Uterus (tissue), 3 donors: ENCODE measurements at regions not wholly inside any gene's neighbourhood (a gene's known extent, or its start where the extent isn't known, plus 50 kb on each side); places are given as distances from the start of the nearest gene placed in this dataset.

Experiments used
- DNase-seq, 2 donors: peaks; one replicate each; pipeline ENCODE4 v3.0.0-alpha.2; 2019 to 2020
- H3K27ac ChIP-seq, 2 donors: fragments of 200-600 bp; sonication (generic); 1 replicate in 1 of 2; 2 replicates in 1 of 2; pipeline ENCODE4 v1.5.1; 2016 to 2018
- H3K27me3 ChIP-seq, 2 donors: fragments of 200-600 bp; sonication (generic); one replicate each; pipeline ENCODE4 v1.5.1; 2018 to 2019; ENCODE audit warnings: control low read depth in 1 of 2
- H3K36me3 ChIP-seq, 2 donors: fragments of 200-600 bp; sonication (generic); one replicate each; pipeline ENCODE4 v1.5.1; 2019; ENCODE audit warnings: control low read depth in 1 of 2
- H3K4me1 ChIP-seq, 2 donors: fragments of 200-600 bp; sonication (generic); one replicate each; pipeline ENCODE4 v1.5.1; 2018 to 2019; ENCODE audit warnings: control low read depth in 1 of 2
- H3K4me3 ChIP-seq, 2 donors: fragments of 200-600 bp; sonication (generic); 1 replicate in 1 of 2; 2 replicates in 1 of 2; pipeline ENCODE4 v1.5.1; 2018 to 2019; ENCODE audit warnings: mild to moderate bottlenecking in 1 of 2
- H3K9me3 ChIP-seq, 2 donors: fragments of 200-600 bp; sonication (generic); one replicate each; pipeline ENCODE4 v1.5.1; 2019; ENCODE audit warnings: control low read depth in 1 of 2
- POLR2A ChIP-seq, 2 donors: fragments of 450-650 bp; IDR thresholded peaks; one replicate each; pipeline ENCODE4 v1.6.1; 2016; ENCODE audit warnings: antibody characterized with exemption in 2 of 2, mild to moderate bottlenecking in 1 of 2, moderate library complexity in 1 of 2
- intact Hi-C: fragments of 100-400 bp; cut with DNase I; formaldehyde crosslinking; loops from one replicate; pipeline ENCODE4 v1.15.1; 2023; ENCODE audit warnings: low total_unique reads
- TF ChIP-seq, protein P1 (sequence below), 4 experiments: fragments of 200-600 bp in 2 of 4; fragments of 450-650 bp in 2 of 4; sonication (generic) in 2 of 4; IDR thresholded peaks; one replicate each; pipeline ENCODE4 v1.5.1; 2016 to 2019; ENCODE audit warnings: antibody characterized with exemption in 4 of 4, mild to moderate bottlenecking in 2 of 4, moderate library complexity in 1 of 4
- donor health status: DM: yes; HTN: yes; CAD: no.

GRCh38 chr4:34371676-34372075, 1872.6 kb downstream of the ARAP2 start:
- TF ChIP-seq, protein P1, sequence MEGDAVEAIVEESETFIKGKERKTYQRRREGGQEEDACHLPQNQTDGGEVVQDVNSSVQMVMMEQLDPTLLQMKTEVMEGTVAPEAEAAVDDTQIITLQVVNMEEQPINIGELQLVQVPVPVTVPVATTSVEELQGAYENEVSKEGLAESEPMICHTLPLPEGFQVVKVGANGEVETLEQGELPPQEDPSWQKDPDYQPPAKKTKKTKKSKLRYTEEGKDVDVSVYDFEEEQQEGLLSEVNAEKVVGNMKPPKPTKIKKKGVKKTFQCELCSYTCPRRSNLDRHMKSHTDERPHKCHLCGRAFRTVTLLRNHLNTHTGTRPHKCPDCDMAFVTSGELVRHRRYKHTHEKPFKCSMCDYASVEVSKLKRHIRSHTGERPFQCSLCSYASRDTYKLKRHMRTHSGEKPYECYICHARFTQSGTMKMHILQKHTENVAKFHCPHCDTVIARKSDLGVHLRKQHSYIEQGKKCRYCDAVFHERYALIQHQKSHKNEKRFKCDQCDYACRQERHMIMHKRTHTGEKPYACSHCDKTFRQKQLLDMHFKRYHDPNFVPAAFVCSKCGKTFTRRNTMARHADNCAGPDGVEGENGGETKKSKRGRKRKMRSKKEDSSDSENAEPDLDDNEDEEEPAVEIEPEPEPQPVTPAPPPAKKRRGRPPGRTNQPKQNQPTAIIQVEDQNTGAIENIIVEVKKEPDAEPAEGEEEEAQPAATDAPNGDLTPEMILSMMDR (IDR thresholded peaks at IDR 0.05): no peak
- no peak for DNase-seq
- H3K9me3 ChIP-seq: no peaks in the 10 kb centered on the region

DNA sequence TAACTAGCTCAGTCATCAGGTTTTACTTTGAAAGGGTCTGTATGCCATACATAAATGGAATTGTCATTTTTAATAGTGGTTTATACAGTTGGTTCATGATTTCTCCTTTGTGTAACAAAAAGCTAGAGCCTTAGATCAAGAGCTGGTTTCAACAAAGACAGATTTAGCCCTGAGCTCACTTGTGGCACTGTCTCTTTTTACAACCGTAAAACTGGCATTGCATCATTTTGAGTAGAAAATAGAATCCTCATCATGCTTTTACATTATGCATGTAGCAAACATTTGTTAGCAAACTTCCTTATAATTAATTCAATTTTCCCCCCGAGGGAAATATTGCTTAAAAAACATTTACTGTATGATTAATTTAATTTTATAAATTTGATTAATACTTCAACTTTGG, 1871.5 kb downstream of the ARAP2 start:
- DNase-seq: no peak
- no peak overlapping the region for H3K27ac ChIP-seq
- no peak overlapping the region for H3K4me3 ChIP-seq

More at GRCh38 chr4:34371676-34372075, 1872.6 kb downstream of the ARAP2 start:
- intact Hi-C loops: no loop called here
- H3K4me1 ChIP-seq: no peaks in the 10 kb centered on the region
- H3K27ac ChIP-seq: no peak overlapping the region
- H3K36me3 ChIP-seq: no peaks in the 10 kb centered on the region
- H3K4me3 ChIP-seq: no peak overlapping the region
- no peaks in the 10 kb centered on the region for H3K27me3 ChIP-seq

GRCh38 chr4:34373456-34373855, 1870.9 kb downstream of the ARAP2 start:
- intact Hi-C loops: no loop called here
- Histone ChIP-seq H3K27me3 (no peaks in the 10 kb centered on the region), H3K9me3 (no peaks in the 10 kb centered on the region), H3K27ac (no peak overlapping the region), H3K36me3 (no peaks in the 10 kb centered on the region), H3K4me1 (no peaks in the 10 kb centered on the region), H3K4me3 (no peak overlapping the region)
- TF ChIP-seq POLR2A (IDR thresholded peaks at IDR 0.05): no peak
- TF ChIP-seq, protein P1 (IDR thresholded peaks at IDR 0.05): no peak
- no peak for DNase-seq

More for the DNA sequence above, 1871.5 kb downstream of the ARAP2 start:
- intact Hi-C loops: no loop called here
- Histone ChIP-seq H3K27me3 (no peaks in the 10 kb centered on the region), H3K4me1 (no peaks in the 10 kb centered on the region), H3K36me3 (no peaks in the 10 kb centered on the region), H3K9me3 (no peaks in the 10 kb centered on the region)
- no peak for TF ChIP-seq POLR2A (IDR thresholded peaks at IDR 0.05)
- TF ChIP-seq, protein P1 (IDR thresholded peaks at IDR 0.05): no peak

GRCh38 chr4:34412233-34412632, 1832.1 kb downstream of the ARAP2 start:
- Histone ChIP-seq H3K27me3 (no peaks in the 10 kb centered on the region), H3K27ac (no peak overlapping the region), H3K36me3 (no peaks in the 10 kb centered on the region), H3K4me3 (no peak overlapping the region), H3K4me1 (no peaks in the 10 kb centered on the region), H3K9me3 (no peaks in the 10 kb centered on the region)
- no peak for DNase-seq
- TF ChIP-seq, protein P1 (IDR thresholded peaks at IDR 0.05): no peak
- no peak for TF ChIP-seq POLR2A (IDR thresholded peaks at IDR 0.05)
- intact Hi-C loops: no loop called here

GRCh38 chr4:34412911-34413310, 1831.4 kb downstream of the ARAP2 start:
- no peak for TF ChIP-seq POLR2A (IDR thresholded peaks at IDR 0.05)
- TF ChIP-seq, protein P1 (IDR thresholded peaks at IDR 0.05): no peak
- H3K36me3 ChIP-seq: no peaks in the 10 kb centered on the region
- no peaks in the 10 kb centered on the region for H3K9me3 ChIP-seq
- H3K4me1 ChIP-seq: no peaks in the 10 kb centered on the region
- no peak overlapping the region for H3K4me3 ChIP-seq
- intact Hi-C loops: no loop called here
- H3K27ac ChIP-seq: no peak overlapping the region
- DNase-seq: no peak
- no peaks in the 10 kb centered on the region for H3K27me3 ChIP-seq
